ENCODE measurements at regions not wholly inside any gene's neighbourhood (a gene's known extent, or its start where the extent isn't known, plus 50 kb on each side); places are given as distances from the start of the nearest gene placed in this dataset.
A peak's percentile ranks its signal among the peaks of the same experiment; 100 is the strongest.

GRCh38 chr13:70384156-70384555, 275.9 kb upstream of the KLHL1 start:
- H3K4me3 Mint-ChIP-seq: no peak overlapping the region
- no peak overlapping the region for H3K27ac Mint-ChIP-seq
- H3K27me3 Mint-ChIP-seq: no peaks in the 10 kb centered on the region
- no peaks in the 10 kb centered on the region for H3K36me3 Mint-ChIP-seq
- no peak for ATAC-seq (replicated peaks)
- H3K4me1 Mint-ChIP-seq: no peaks in the 10 kb centered on the region
- no peak for DNase-seq
- no peaks in the 10 kb centered on the region for H3K9me3 Mint-ChIP-seq

DNA sequence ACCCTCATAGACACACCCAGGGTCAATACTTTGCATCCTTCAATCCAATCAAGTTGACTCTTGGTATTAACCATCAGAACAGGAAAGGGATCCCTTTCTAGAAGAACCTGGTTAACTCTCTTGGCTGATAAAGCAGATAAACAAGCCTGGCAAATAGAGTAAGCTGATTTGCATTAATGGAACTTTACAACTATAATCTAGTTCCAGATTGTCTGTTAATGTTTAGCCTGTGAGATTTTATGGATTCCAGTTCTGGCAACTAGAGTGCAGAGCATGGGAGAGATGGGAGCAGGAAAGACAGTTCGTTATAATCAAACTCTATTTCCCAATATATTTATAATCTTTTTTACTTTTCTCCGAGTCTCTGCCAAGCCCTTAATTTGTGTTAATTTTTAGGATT, 272.6 kb upstream of the KLHL1 start:
- ATAC-seq (replicated peaks): no peak
- DNase-seq: no peak
- no peaks in the 10 kb centered on the region for H3K27me3 Mint-ChIP-seq
- no peaks in the 10 kb centered on the region for H3K9me3 Mint-ChIP-seq
- no peaks in the 10 kb centered on the region for H3K4me1 Mint-ChIP-seq
- H3K36me3 Mint-ChIP-seq: no peaks in the 10 kb centered on the region
- no peak overlapping the region for H3K27ac Mint-ChIP-seq
- no peak overlapping the region for H3K4me3 Mint-ChIP-seq

- H3K36me3 Mint-ChIP-seq: no peaks in the 10 kb centered on the region
- no peak overlapping the region for H3K27ac Mint-ChIP-seq
- ATAC-seq (replicated peaks): no peak
- no peaks in the 10 kb centered on the region for H3K27me3 Mint-ChIP-seq
- H3K9me3 Mint-ChIP-seq: no peaks in the 10 kb centered on the region
- no peaks in the 10 kb centered on the region for H3K4me1 Mint-ChIP-seq
- H3K4me3 Mint-ChIP-seq: no peak overlapping the region
- no peak for DNase-seq
Measured at GRCh38 chr13:70375718-70376117, 267.5 kb upstream of the KLHL1 start.

DNA sequence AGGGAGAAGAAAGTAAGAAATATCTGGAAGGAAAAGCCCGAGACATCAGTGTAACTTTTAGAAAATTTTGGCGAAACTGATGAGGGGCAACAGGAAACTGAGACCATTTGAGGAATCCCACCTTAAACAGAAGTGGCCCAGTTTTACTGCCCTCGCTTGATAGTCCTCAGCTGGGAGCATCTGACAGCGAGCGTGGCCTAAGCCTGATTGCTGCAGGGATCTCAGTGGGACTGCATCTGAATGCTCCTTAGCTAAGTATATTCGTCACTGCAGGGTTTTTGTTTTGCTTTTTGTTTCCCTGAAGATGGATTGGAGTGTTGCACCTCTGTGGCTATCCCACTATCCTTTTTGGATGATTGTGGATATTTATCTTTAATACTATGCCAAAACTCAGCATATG, 262.7 kb upstream of the KLHL1 start:
- Mint-ChIP-seq H3K36me3 (no peaks in the 10 kb centered on the region), H3K27me3 (no peaks in the 10 kb centered on the region), H3K9me3 (peaks cover 0 to 1% of the 10 kb centered on the region in 2 donors), H3K4me1 (no peaks in the 10 kb centered on the region), H3K27ac (no peak overlapping the region), H3K4me3 (no peak overlapping the region)
- ATAC-seq (replicated peaks) (no peak), DNase-seq (no peak)

- ATAC-seq (replicated peaks): no peak
Measured at GRCh38 chr13:70366720-70367119, 258.5 kb upstream of the KLHL1 start.

DNA sequence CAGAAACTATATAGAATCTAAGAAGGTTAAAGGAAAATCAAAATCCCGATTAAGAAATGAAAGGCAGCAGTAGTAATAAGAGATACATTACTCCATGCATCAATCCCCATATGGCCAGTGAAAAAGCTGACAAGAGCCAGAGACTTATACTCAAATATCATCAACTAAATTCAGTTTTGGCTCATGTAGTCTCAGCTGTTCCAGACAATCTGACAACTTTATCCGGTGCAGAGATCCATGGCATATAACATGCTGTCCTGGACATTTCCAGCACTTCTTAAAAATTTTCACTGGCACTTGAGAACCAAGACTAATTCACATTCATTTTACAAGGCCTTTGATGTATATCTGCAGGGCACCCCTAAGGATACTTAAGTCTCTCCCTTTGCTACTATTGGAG, 255.7 kb upstream of the KLHL1 start:
- Mint-ChIP-seq H3K36me3 (no peaks in the 10 kb centered on the region), H3K27me3 (no peaks in the 10 kb centered on the region), H3K27ac (no peak overlapping the region), H3K4me1 (no peaks in the 10 kb centered on the region), H3K4me3 (no peak overlapping the region), H3K9me3 (peaks cover 0 to 1% of the 10 kb centered on the region in 2 donors)
- no peak for ATAC-seq (replicated peaks)
- no peak for DNase-seq

More at GRCh38 chr13:70366720-70367119, 258.5 kb upstream of the KLHL1 start:
- Mint-ChIP-seq H3K27me3 (no peaks in the 10 kb centered on the region), H3K4me3 (no peak overlapping the region), H3K36me3 (no peaks in the 10 kb centered on the region), H3K27ac (no peak overlapping the region), H3K4me1 (no peaks in the 10 kb centered on the region), H3K9me3 (peaks cover 0 to 1% of the 10 kb centered on the region in 2 donors)
- no peak for DNase-seq

DNA sequence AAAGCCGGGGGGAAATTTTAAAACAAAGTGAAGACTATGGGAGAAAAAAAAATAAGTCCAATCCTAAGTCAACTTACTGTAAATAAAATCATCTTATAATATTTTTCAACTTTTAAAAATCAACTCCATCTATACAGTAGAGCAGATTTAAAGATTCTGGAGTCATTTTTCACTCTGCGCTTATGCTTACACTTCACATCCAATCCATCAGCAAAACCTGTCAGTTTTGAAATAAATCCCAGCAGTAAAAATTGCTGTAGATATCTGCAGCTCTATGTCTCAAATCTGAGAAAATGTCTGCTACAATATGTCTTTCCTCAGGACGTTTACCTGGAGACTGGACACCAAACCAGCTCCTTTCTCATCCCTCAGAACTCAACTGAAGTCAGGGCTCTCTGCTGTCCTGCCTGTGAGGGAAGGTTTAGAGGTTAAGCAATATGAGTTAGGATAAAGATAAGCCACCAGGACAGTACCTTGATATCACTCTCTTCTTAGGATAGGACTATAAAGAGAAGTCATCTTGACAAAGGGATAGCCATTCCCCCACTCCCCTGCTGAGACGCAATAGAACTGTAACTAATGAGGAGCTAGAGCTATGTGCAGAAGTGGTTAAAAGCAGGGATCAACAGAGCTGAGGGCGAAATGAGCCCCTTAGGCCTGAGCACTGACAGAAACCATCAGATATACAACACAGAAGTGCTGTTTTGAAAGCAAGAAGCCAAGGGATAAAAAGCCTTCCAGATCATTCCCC, 254.7 kb upstream of the KLHL1 start:
- H3K27ac Mint-ChIP-seq: no peak overlapping the region
- no peaks in the 10 kb centered on the region for H3K27me3 Mint-ChIP-seq
- H3K4me1 Mint-ChIP-seq: no peaks in the 10 kb centered on the region
- peaks cover 0 to 1% of the 10 kb centered on the region in 2 donors for H3K9me3 Mint-ChIP-seq
- H3K4me3 Mint-ChIP-seq: no peak overlapping the region
- DNase-seq (no peak), ATAC-seq (replicated peaks) (peak in 1 of 2 donors; percentile 14)
- no peaks in the 10 kb centered on the region for H3K36me3 Mint-ChIP-seq

DNA sequence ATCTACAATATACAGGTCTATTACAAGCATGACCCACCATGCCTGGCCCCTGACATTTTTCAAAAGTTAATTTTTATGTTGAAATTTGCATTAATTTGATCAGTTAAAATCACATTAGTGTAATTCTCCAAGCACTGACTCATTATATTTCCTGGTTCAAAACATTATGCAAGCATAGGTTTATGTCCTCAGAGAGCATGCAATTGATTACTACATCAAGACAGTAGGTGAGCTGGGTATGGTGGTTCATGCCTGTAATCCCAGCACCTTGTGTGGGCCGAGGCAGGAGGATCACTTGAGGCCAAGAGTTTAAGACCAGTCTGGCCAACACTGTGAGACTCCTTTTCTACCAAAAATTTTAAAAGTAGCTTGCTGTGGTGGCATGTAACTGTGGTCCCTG, 248.8 kb upstream of the KLHL1 start:
- Mint-ChIP-seq H3K27me3 (no peaks in the 10 kb centered on the region), H3K27ac (no peak overlapping the region), H3K36me3 (no peaks in the 10 kb centered on the region), H3K4me1 (no peaks in the 10 kb centered on the region), H3K4me3 (no peak overlapping the region), H3K9me3 (peaks cover 0 to 3% of the 10 kb centered on the region in 2 donors)
- ATAC-seq (replicated peaks) (no peak), DNase-seq (no peak)

- ATAC-seq (replicated peaks) (no peak), DNase-seq (no peak)
- Mint-ChIP-seq H3K27ac (no peak overlapping the region), H3K27me3 (no peaks in the 10 kb centered on the region), H3K9me3 (peaks cover 3 to 5% of the 10 kb centered on the region in 2 donors), H3K36me3 (no peaks in the 10 kb centered on the region), H3K4me3 (no peak overlapping the region), H3K4me1 (no peaks in the 10 kb centered on the region)
Measured at GRCh38 chr13:70353096-70353495, 244.8 kb upstream of the KLHL1 start.

GRCh38 chr13:70347947-70348620, 239.8 kb upstream of the KLHL1 start:
- DNase-seq: no peak
- H3K27ac Mint-ChIP-seq: no peak overlapping the region
- no peak overlapping the region for H3K4me3 Mint-ChIP-seq
- no peak for ATAC-seq (replicated peaks)
- H3K36me3 Mint-ChIP-seq: no peaks in the 10 kb centered on the region
- H3K9me3 Mint-ChIP-seq: peaks cover 3 to 7% of the 10 kb centered on the region in 2 donors
- no peaks in the 10 kb centered on the region for H3K4me1 Mint-ChIP-seq
- H3K27me3 Mint-ChIP-seq: no peaks in the 10 kb centered on the region

- DNase-seq (no peak), ATAC-seq (replicated peaks) (no peak)
- H3K4me1 Mint-ChIP-seq: no peaks in the 10 kb centered on the region
- no peaks in the 10 kb centered on the region for H3K27me3 Mint-ChIP-seq
- H3K36me3 Mint-ChIP-seq: no peaks in the 10 kb centered on the region
- no peak overlapping the region for H3K4me3 Mint-ChIP-seq
- peaks cover 0 to 2% of the 10 kb centered on the region in 2 donors for H3K9me3 Mint-ChIP-seq
- H3K27ac Mint-ChIP-seq: no peak overlapping the region
Measured at GRCh38 chr13:70339738-70340137, 231.5 kb upstream of the KLHL1 start.

DNA sequence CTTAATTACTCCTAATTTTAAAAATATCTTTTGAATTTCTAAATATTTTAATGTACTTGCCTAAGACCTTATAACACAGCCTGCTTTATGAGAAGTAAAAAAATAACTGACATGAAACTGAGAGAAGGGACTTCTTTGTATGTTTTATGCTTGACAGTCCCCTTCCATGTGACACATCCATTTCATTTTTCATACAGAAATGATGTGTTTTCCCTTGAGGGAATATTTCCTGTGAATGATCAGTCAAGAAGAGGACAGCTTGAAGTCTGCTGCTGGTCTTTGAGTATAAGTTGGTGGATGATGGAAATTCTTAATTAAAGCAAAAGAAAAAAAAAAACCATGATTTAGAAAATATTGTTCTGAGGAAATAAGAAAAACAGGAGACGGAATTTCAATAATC, 230.4 kb upstream of the KLHL1 start:
- ATAC-seq (replicated peaks): no peak
- no peaks in the 10 kb centered on the region for H3K27me3 Mint-ChIP-seq
- no peak overlapping the region for H3K4me3 Mint-ChIP-seq
- no peaks in the 10 kb centered on the region for H3K4me1 Mint-ChIP-seq
- H3K27ac Mint-ChIP-seq: no peak overlapping the region
- peaks cover 0 to 2% of the 10 kb centered on the region in 2 donors for H3K9me3 Mint-ChIP-seq
- no peak for DNase-seq
- no peaks in the 10 kb centered on the region for H3K36me3 Mint-ChIP-seq

GRCh38 chr13:70336866-70337265, 228.6 kb upstream of the KLHL1 start:
- no peaks in the 10 kb centered on the region for H3K27me3 Mint-ChIP-seq
- H3K27ac Mint-ChIP-seq: no peak overlapping the region
- H3K4me1 Mint-ChIP-seq: no peaks in the 10 kb centered on the region
- no peak for DNase-seq
- no peak overlapping the region for H3K4me3 Mint-ChIP-seq
- no peaks in the 10 kb centered on the region for H3K36me3 Mint-ChIP-seq
- ATAC-seq (replicated peaks): no peak
- peaks cover 0 to 4% of the 10 kb centered on the region in 2 donors for H3K9me3 Mint-ChIP-seq

- Mint-ChIP-seq H3K9me3 (peaks cover 0 to 4% of the 10 kb centered on the region in 2 donors), H3K36me3 (no peaks in the 10 kb centered on the region), H3K4me1 (no peaks in the 10 kb centered on the region), H3K27ac (no peak overlapping the region), H3K27me3 (no peaks in the 10 kb centered on the region), H3K4me3 (no peak overlapping the region)
- ATAC-seq (replicated peaks): no peak
- no peak for DNase-seq
Measured at GRCh38 chr13:70333752-70334151, 225.5 kb upstream of the KLHL1 start.

DNA sequence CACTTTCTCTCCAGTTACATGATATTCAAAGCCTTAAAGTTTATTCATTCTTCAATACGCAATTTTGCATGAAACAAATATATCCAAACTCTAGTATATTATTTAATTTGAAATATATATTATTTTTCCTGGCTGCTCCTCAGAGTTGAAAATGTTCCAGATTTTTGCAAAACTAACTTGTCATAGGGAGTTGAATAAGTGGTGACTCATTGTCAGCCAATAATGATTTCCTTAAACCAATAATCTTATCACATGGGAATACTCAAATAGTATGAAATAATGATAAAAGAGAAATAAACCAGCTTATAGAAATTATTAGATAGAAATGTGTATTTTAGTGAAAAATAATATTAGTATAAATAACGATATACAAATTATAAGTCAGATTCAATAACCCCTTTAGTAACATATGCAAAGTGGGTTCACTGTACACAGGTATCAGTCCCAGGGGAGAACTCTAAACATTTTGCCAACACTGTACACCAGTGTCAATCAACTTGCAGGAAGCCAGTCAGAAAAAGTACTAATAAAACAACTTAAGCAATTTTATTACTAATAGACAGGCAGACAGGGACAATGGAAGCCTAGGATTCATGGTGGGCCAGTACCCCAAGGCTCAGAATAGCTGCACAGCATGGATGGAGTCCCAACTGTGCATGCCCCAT, 222.6 kb upstream of the KLHL1 start:
- H3K9me3 Mint-ChIP-seq: peaks cover 3 to 9% of the 10 kb centered on the region in 2 donors
- H3K27ac Mint-ChIP-seq: no peak overlapping the region
- H3K4me1 Mint-ChIP-seq: no peaks in the 10 kb centered on the region
- no peak for DNase-seq
- H3K36me3 Mint-ChIP-seq: no peaks in the 10 kb centered on the region
- H3K4me3 Mint-ChIP-seq: no peak overlapping the region
- no peak for ATAC-seq (replicated peaks)
- no peaks in the 10 kb centered on the region for H3K27me3 Mint-ChIP-seq

All from stimulated activated naive B cell treated with anti-CD40 and anti-IgM and Interleukin-4, amounts not matched to agents 10 μg/mL and 1 μg/mL and 100 μg/mL, for 72 hours (primary cell).